ENCODE measurements at regions not wholly inside any gene's neighbourhood (a gene's known extent, or its start where the extent isn't known, plus 50 kb on each side); places are given as distances from the start of the nearest gene placed in this dataset.

GRCh38 chr18:28995319-28995718 is 818.4 kb upstream of the CDH2 start:
- H3K9me3 Mint-ChIP-seq = no peaks in the 10 kb centered on the region
- DNase-seq (ENCODE audit: extremely low spot score, unreplicated experiment) = no peak
- TF ChIP-seq CTCF (conservative IDR thresholded peaks at IDR 0.05) = peak; percentile 23
- no peaks in the 10 kb centered on the region for H3K36me3 Mint-ChIP-seq
- no peaks in the 10 kb centered on the region for H3K27me3 Mint-ChIP-seq
- H3K4me3 Mint-ChIP-seq = no peak overlapping the region
- H3K27ac Mint-ChIP-seq = no peak overlapping the region
- H3K4me1 Mint-ChIP-seq (ENCODE audit: unreplicated experiment) = no peaks in the 10 kb centered on the region

GRCh38 chr18:28984731-28985130 is 807.8 kb upstream of the CDH2 start:
- H3K4me1 Mint-ChIP-seq (ENCODE audit: unreplicated experiment) = peaks cover 6% of the 10 kb centered on the region
- H3K36me3 Mint-ChIP-seq = no peaks in the 10 kb centered on the region
- no peak for TF ChIP-seq CTCF (conservative IDR thresholded peaks at IDR 0.05)
- no peak for DNase-seq (ENCODE audit: extremely low spot score, unreplicated experiment)
- H3K4me3 Mint-ChIP-seq = no peak overlapping the region
- H3K27ac Mint-ChIP-seq = no peak overlapping the region
- no peaks in the 10 kb centered on the region for H3K9me3 Mint-ChIP-seq
- H3K27me3 Mint-ChIP-seq = no peaks in the 10 kb centered on the region

- Mint-ChIP-seq H3K27ac (no peak overlapping the region), H3K36me3 (no peaks in the 10 kb centered on the region), H3K9me3 (no peaks in the 10 kb centered on the region), H3K4me1 (ENCODE audit: unreplicated experiment) (no peaks in the 10 kb centered on the region), H3K27me3 (no peaks in the 10 kb centered on the region), H3K4me3 (no peak overlapping the region)
- no peak for DNase-seq (ENCODE audit: extremely low spot score, unreplicated experiment)
- no peak for TF ChIP-seq CTCF (conservative IDR thresholded peaks at IDR 0.05)
Observed at GRCh38 chr18:28974504-28974903, 797.6 kb upstream of the CDH2 start.

- H3K4me1 Mint-ChIP-seq (ENCODE audit: unreplicated experiment) = no peaks in the 10 kb centered on the region
- no peak for TF ChIP-seq CTCF (conservative IDR thresholded peaks at IDR 0.05)
- H3K27me3 Mint-ChIP-seq = no peaks in the 10 kb centered on the region
- H3K27ac Mint-ChIP-seq = no peak overlapping the region
- H3K4me3 Mint-ChIP-seq = no peak overlapping the region
- no peaks in the 10 kb centered on the region for H3K36me3 Mint-ChIP-seq
- DNase-seq (ENCODE audit: extremely low spot score, unreplicated experiment) = no peak
- no peaks in the 10 kb centered on the region for H3K9me3 Mint-ChIP-seq
Observed at GRCh38 chr18:28973324-28973723, 796.4 kb upstream of the CDH2 start.

- TF ChIP-seq CTCF (conservative IDR thresholded peaks at IDR 0.05) = no peak
- Mint-ChIP-seq H3K9me3 (no peaks in the 10 kb centered on the region), H3K27me3 (no peaks in the 10 kb centered on the region), H3K36me3 (no peaks in the 10 kb centered on the region), H3K4me3 (no peak overlapping the region), H3K4me1 (ENCODE audit: unreplicated experiment) (no peaks in the 10 kb centered on the region), H3K27ac (no peak overlapping the region)
- DNase-seq (ENCODE audit: extremely low spot score, unreplicated experiment) = no peak
Observed at GRCh38 chr18:28972333-28972907, 795.5 kb upstream of the CDH2 start.

- no peaks in the 10 kb centered on the region for H3K36me3 Mint-ChIP-seq
- no peak for DNase-seq (ENCODE audit: extremely low spot score, unreplicated experiment)
- H3K4me3 Mint-ChIP-seq = no peak overlapping the region
- H3K27ac Mint-ChIP-seq = no peak overlapping the region
- TF ChIP-seq CTCF (conservative IDR thresholded peaks at IDR 0.05) = no peak
- H3K27me3 Mint-ChIP-seq = no peaks in the 10 kb centered on the region
- no peaks in the 10 kb centered on the region for H3K9me3 Mint-ChIP-seq
- H3K4me1 Mint-ChIP-seq (ENCODE audit: unreplicated experiment) = no peaks in the 10 kb centered on the region
Observed at GRCh38 chr18:28963481-28963880, 786.6 kb upstream of the CDH2 start.
